PC-9 (cell line): ENCODE measurements at regions not wholly inside any gene's neighbourhood (a gene's known extent, or its start where the extent isn't known, plus 50 kb on each side); places are given as distances from the start of the nearest gene placed in this dataset.

Source experiments
- CTCF ChIP-seq: fragments of 200-600 bp; sonication (generic); conservative IDR thresholded peaks from 2 replicates; pipeline ENCODE4 v1.6.1; 2017; ENCODE audit warnings: mixed run types, antibody characterized with exemption, mild to moderate bottlenecking, moderate library complexity
- EZH2 ChIP-seq: fragments of 200-600 bp; sonication (generic); IDR thresholded peaks from 2 replicates; pipeline ENCODE4 v1.8.0; 2017; ENCODE audit warnings: antibody characterized with exemption, low read depth

GRCh38 chr11:33532257-33532656 lies 168.4 kb downstream of the C11orf91 start:
- TF ChIP-seq EZH2 (no peak), CTCF (no peak)
